ENCODE measurements at regions not wholly inside any gene's neighbourhood (a gene's known extent, or its start where the extent isn't known, plus 50 kb on each side); places are given as distances from the start of the nearest gene placed in this dataset.

GRCh38 chrX:36650622-36651021 is 357.5 kb upstream of the FAM47C start:
- TF ChIP-seq REST (IDR thresholded peaks at IDR 0.05; ENCODE audit: low read depth), result no peak

DNA sequence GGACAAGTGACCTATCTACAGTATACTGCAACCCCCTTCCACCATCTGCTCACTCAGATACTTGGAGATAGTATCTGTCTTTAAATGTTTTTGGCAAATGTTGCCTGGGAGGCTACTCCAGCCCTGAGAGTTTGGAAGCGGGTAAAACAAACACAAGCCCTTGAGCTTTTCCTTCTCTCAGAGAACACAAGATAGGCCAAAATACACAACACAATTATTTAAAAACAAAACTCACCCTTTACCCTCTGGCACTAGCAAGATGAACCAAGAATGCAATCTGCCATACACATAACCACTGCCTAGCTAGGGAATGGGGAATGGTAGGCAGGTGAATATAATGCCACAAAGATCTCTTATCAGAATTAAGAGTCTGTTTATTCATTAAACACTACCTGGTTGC is 324.7 kb upstream of the FAM47C start:
- TF ChIP-seq CREB1 (IDR thresholded peaks at IDR 0.05; ENCODE audit: low read depth), result no peak
- TF ChIP-seq EGR1 (IDR thresholded peaks at IDR 0.05), result no peak
- no peak for TF ChIP-seq CEBPB (IDR thresholded peaks at IDR 0.05)
- TF ChIP-seq TCF12 (IDR thresholded peaks at IDR 0.05; ENCODE audit: low read depth), result no peak
- no peak for TF ChIP-seq TAF1 (IDR thresholded peaks at IDR 0.05; ENCODE audit: low read depth)
- TF ChIP-seq NFIC (IDR thresholded peaks at IDR 0.05), result no peak
- no peak for TF ChIP-seq YY1 (IDR thresholded peaks at IDR 0.05; ENCODE audit: low read depth)

GRCh38 chrX:36684053-36684452 is 324.1 kb upstream of the FAM47C start:
- no peak for TF ChIP-seq TAF1 (IDR thresholded peaks at IDR 0.05; ENCODE audit: low read depth)
- TF ChIP-seq RAD21 (IDR thresholded peaks at IDR 0.05; ENCODE audit: low read depth), result peak; percentile 22; the same call in 1 of the 2 replicates

DNA sequence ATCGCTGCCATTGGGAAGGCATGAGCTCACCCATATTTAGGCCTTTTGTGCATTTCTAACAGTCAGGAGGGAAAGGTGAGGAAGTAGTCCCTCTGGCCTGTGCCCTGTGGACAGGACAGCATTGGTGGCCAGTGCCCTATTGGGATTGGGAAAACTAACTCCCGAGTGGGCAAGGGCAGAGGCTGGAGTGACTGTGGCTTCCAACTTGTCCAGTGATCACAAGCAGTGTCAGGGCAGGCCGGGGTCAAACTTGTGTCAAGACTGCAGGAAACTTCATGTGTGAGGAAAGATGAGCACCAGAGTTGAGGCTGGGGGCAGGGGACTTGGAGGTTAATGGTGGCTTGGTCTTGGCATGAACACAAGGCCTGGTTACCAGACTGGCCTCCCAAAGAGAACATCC is 286.2 kb upstream of the FAM47C start:
- TF ChIP-seq FOXM1 (IDR thresholded peaks at IDR 0.05; ENCODE audit: borderline replicate concordance, low read depth), result no peak
- TF ChIP-seq ZBTB7A (IDR thresholded peaks at IDR 0.05; ENCODE audit: low read depth), result no peak
- no peak for TF ChIP-seq EGR1 (IDR thresholded peaks at IDR 0.05)
- TF ChIP-seq TEAD4 (IDR thresholded peaks at IDR 0.05), result no peak
- TF ChIP-seq, protein P1, sequence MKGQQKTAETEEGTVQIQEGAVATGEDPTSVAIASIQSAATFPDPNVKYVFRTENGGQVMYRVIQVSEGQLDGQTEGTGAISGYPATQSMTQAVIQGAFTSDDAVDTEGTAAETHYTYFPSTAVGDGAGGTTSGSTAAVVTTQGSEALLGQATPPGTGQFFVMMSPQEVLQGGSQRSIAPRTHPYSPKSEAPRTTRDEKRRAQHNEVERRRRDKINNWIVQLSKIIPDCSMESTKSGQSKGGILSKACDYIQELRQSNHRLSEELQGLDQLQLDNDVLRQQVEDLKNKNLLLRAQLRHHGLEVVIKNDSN (IDR thresholded peaks at IDR 0.05), result no peak
- no peak for TF ChIP-seq YY1 (IDR thresholded peaks at IDR 0.05; ENCODE audit: low read depth)
- no peak for TF ChIP-seq NFIC (IDR thresholded peaks at IDR 0.05)
- no peak for TF ChIP-seq CREB1 (IDR thresholded peaks at IDR 0.05; ENCODE audit: low read depth)
- no peak for TF ChIP-seq RAD21 (IDR thresholded peaks at IDR 0.05; ENCODE audit: low read depth)

GRCh38 chrX:36753602-36754001 is 254.6 kb upstream of the FAM47C start:
- no peak for TF ChIP-seq NFIC (IDR thresholded peaks at IDR 0.05)
- TF ChIP-seq TEAD4 (IDR thresholded peaks at IDR 0.05), result no peak
- TF ChIP-seq TCF12 (IDR thresholded peaks at IDR 0.05; ENCODE audit: low read depth), result no peak
- no peak for TF ChIP-seq CREB1 (IDR thresholded peaks at IDR 0.05; ENCODE audit: low read depth)
- TF ChIP-seq EGR1 (IDR thresholded peaks at IDR 0.05), result no peak
- no peak for TF ChIP-seq FOXM1 (IDR thresholded peaks at IDR 0.05; ENCODE audit: borderline replicate concordance, low read depth)
- no peak for TF ChIP-seq RAD21 (IDR thresholded peaks at IDR 0.05; ENCODE audit: low read depth)
- TF ChIP-seq REST (IDR thresholded peaks at IDR 0.05; ENCODE audit: low read depth), result no peak
- TF ChIP-seq, protein P1 (IDR thresholded peaks at IDR 0.05), result no peak
- TF ChIP-seq ZBTB7A (IDR thresholded peaks at IDR 0.05; ENCODE audit: low read depth), result no peak
- no peak for TF ChIP-seq CEBPB (IDR thresholded peaks at IDR 0.05)
- TF ChIP-seq EP300 (IDR thresholded peaks at IDR 0.05; ENCODE audit: borderline replicate concordance), result no peak
- TF ChIP-seq YY1 (IDR thresholded peaks at IDR 0.05; ENCODE audit: low read depth), result no peak
- TF ChIP-seq TAF1 (IDR thresholded peaks at IDR 0.05; ENCODE audit: low read depth), result no peak
- TF ChIP-seq, protein P2, sequence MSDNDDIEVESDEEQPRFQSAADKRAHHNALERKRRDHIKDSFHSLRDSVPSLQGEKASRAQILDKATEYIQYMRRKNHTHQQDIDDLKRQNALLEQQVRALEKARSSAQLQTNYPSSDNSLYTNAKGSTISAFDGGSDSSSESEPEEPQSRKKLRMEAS (IDR thresholded peaks at IDR 0.05), result no peak

GRCh38 chrX:36787752-36788151 is 220.4 kb upstream of the FAM47C start:
- TF ChIP-seq, protein P1 (IDR thresholded peaks at IDR 0.05), result no peak
- TF ChIP-seq TAF1 (IDR thresholded peaks at IDR 0.05; ENCODE audit: low read depth), result no peak
- no peak for TF ChIP-seq ZBTB7A (IDR thresholded peaks at IDR 0.05; ENCODE audit: low read depth)
- no peak for TF ChIP-seq CEBPB (IDR thresholded peaks at IDR 0.05)
- TF ChIP-seq NFIC (IDR thresholded peaks at IDR 0.05), result no peak
- no peak for TF ChIP-seq EP300 (IDR thresholded peaks at IDR 0.05; ENCODE audit: borderline replicate concordance)
- TF ChIP-seq EGR1 (IDR thresholded peaks at IDR 0.05), result no peak
- TF ChIP-seq, protein P2 (IDR thresholded peaks at IDR 0.05), result no peak
- TF ChIP-seq YY1 (IDR thresholded peaks at IDR 0.05; ENCODE audit: low read depth), result no peak
- no peak for TF ChIP-seq RAD21 (IDR thresholded peaks at IDR 0.05; ENCODE audit: low read depth)
- TF ChIP-seq CREB1 (IDR thresholded peaks at IDR 0.05; ENCODE audit: low read depth), result no peak
- no peak for TF ChIP-seq FOXM1 (IDR thresholded peaks at IDR 0.05; ENCODE audit: borderline replicate concordance, low read depth)

Data from Ishikawa (cell line).